Stimulated activated naive B cell treated with anti-CD40 and anti-IgM and Interleukin-4, amounts not matched to agents 10 μg/mL and 1 μg/mL and 100 μg/mL, for 72 hours (primary cell): ENCODE measurements at regions not wholly inside any gene's neighbourhood (a gene's known extent, or its start where the extent isn't known, plus 50 kb on each side); places are given as distances from the start of the nearest gene placed in this dataset.

Experiments
- ATAC-seq, 2 donors: fragments of 150-1000 bp; cut with Tn5 transposase; replicated peaks; 2 replicates each; pipeline ENCODE4 v1.10.0; 2021; ENCODE audit warnings: moderate library complexity in 1 of 2
- DNase-seq: peaks from one replicate; pipeline ENCODE4 v3.0.0; 2021
- H3K27ac Mint-ChIP-seq: one replicate; pipeline ENCODE4 v1.8.0; 2022; ENCODE audit warnings: mild to moderate bottlenecking, mixed read lengths
- H3K27me3 Mint-ChIP-seq, 2 donors: one replicate each; pipeline ENCODE4 v1.8.0; 2022; ENCODE audit warnings: mixed read lengths in 2 of 2
- H3K36me3 Mint-ChIP-seq, 2 donors: one replicate each; pipeline ENCODE4 v1.8.0; 2022; ENCODE audit warnings: mixed read lengths in 2 of 2, mild to moderate bottlenecking in 1 of 2
- H3K4me1 Mint-ChIP-seq, 2 donors: one replicate each; pipeline ENCODE4 v1.8.0; 2022; ENCODE audit warnings: mixed read lengths in 2 of 2, mild to moderate bottlenecking in 1 of 2
- H3K4me3 Mint-ChIP-seq, 2 donors: one replicate each; pipeline ENCODE4 v1.8.0; 2022; ENCODE audit warnings: mild to moderate bottlenecking in 2 of 2, mixed read lengths in 2 of 2, moderate library complexity in 1 of 2
- H3K9me3 Mint-ChIP-seq, 2 donors: one replicate each; pipeline ENCODE4 v1.8.0; 2022; ENCODE audit warnings: mixed read lengths in 2 of 2, mild to moderate bottlenecking in 1 of 2

GRCh38 chr1:94611681-94612475 lies 70.3 kb upstream of the F3 start:
- no peak overlapping the region for H3K4me3 Mint-ChIP-seq
- no peak overlapping the region for H3K27ac Mint-ChIP-seq
- peaks cover 0 to 6% of the 10 kb centered on the region in 2 donors for H3K27me3 Mint-ChIP-seq
- peaks cover 2 to 11% of the 10 kb centered on the region in 2 donors for H3K4me1 Mint-ChIP-seq
- no peak for ATAC-seq
- H3K36me3 Mint-ChIP-seq: no peaks in the 10 kb centered on the region
- DNase-seq: no peak
- H3K9me3 Mint-ChIP-seq: no peaks in the 10 kb centered on the region

GRCh38 chr1:94609619-94610018 lies 68.1 kb upstream of the F3 start:
- no peak overlapping the region for H3K27ac Mint-ChIP-seq
- DNase-seq: no peak
- H3K9me3 Mint-ChIP-seq: no peaks in the 10 kb centered on the region
- H3K4me1 Mint-ChIP-seq: no peaks in the 10 kb centered on the region
- H3K4me3 Mint-ChIP-seq: no peak overlapping the region
- no peak for ATAC-seq
- H3K36me3 Mint-ChIP-seq: no peaks in the 10 kb centered on the region
- no peaks in the 10 kb centered on the region for H3K27me3 Mint-ChIP-seq

- Mint-ChIP-seq H3K27ac (no peak overlapping the region), H3K4me3 (no peak overlapping the region), H3K4me1 (no peaks in the 10 kb centered on the region), H3K27me3 (no peaks in the 10 kb centered on the region), H3K9me3 (no peaks in the 10 kb centered on the region), H3K36me3 (no peaks in the 10 kb centered on the region)
- ATAC-seq (no peak), DNase-seq (no peak)
Observed at GRCh38 chr1:94608852-94609530, 67.4 kb upstream of the F3 start.

- no peaks in the 10 kb centered on the region for H3K36me3 Mint-ChIP-seq
- no peak overlapping the region for H3K27ac Mint-ChIP-seq
- H3K9me3 Mint-ChIP-seq: peaks cover 0 to 2% of the 10 kb centered on the region in 2 donors
- ATAC-seq (no peak), DNase-seq (no peak)
- peaks cover 5 to 7% of the 10 kb centered on the region in 2 donors for H3K27me3 Mint-ChIP-seq
- no peak overlapping the region for H3K4me3 Mint-ChIP-seq
- no peaks in the 10 kb centered on the region for H3K4me1 Mint-ChIP-seq
Observed at GRCh38 chr1:94608142-94608851, 66.7 kb upstream of the F3 start.

- H3K36me3 Mint-ChIP-seq: no peaks in the 10 kb centered on the region
- no peak overlapping the region for H3K27ac Mint-ChIP-seq
- H3K4me3 Mint-ChIP-seq: no peak overlapping the region
- no peak for ATAC-seq
- peaks cover 6 to 8% of the 10 kb centered on the region in 2 donors for H3K27me3 Mint-ChIP-seq
- no peak for DNase-seq
- peaks cover 0 to 2% of the 10 kb centered on the region in 2 donors for H3K9me3 Mint-ChIP-seq
- H3K4me1 Mint-ChIP-seq: peaks cover 0 to 1% of the 10 kb centered on the region in 2 donors
Observed at GRCh38 chr1:94607398-94607797, 65.8 kb upstream of the F3 start.

- Mint-ChIP-seq H3K27me3 (peaks cover 8 to 10% of the 10 kb centered on the region in 2 donors), H3K4me1 (peaks cover 2 to 6% of the 10 kb centered on the region in 2 donors), H3K9me3 (peaks cover 0 to 2% of the 10 kb centered on the region in 2 donors), H3K27ac (no peak overlapping the region), H3K4me3 (no peak overlapping the region), H3K36me3 (no peaks in the 10 kb centered on the region)
- DNase-seq: no peak
- no peak for ATAC-seq
Observed at GRCh38 chr1:94606471-94606870, 64.9 kb upstream of the F3 start.

- Mint-ChIP-seq H3K27me3 (peaks cover 14 to 16% of the 10 kb centered on the region in 2 donors), H3K27ac (no peak overlapping the region), H3K4me3 (no peak overlapping the region), H3K36me3 (no peaks in the 10 kb centered on the region), H3K9me3 (peaks cover 0 to 2% of the 10 kb centered on the region in 2 donors), H3K4me1 (peaks cover 2 to 6% of the 10 kb centered on the region in 2 donors)
- ATAC-seq (no peak), DNase-seq (no peak)
Observed at GRCh38 chr1:94603663-94604062, 62.1 kb upstream of the F3 start.

GRCh38 chr1:94602802-94603625 lies 61.5 kb upstream of the F3 start:
- Mint-ChIP-seq H3K4me1 (peaks cover 2 to 6% of the 10 kb centered on the region in 2 donors), H3K27ac (no peak overlapping the region), H3K4me3 (no peak overlapping the region), H3K9me3 (peaks cover 0 to 2% of the 10 kb centered on the region in 2 donors), H3K36me3 (no peaks in the 10 kb centered on the region), H3K27me3 (peaks cover 14 to 16% of the 10 kb centered on the region in 2 donors)
- ATAC-seq (no peak), DNase-seq (no peak)

GRCh38 chr1:94602316-94602715 lies 60.8 kb upstream of the F3 start:
- H3K4me3 Mint-ChIP-seq: no peak overlapping the region

GRCh38 chr1:94600556-94600955 lies 59.0 kb upstream of the F3 start:
- peaks cover 2 to 6% of the 10 kb centered on the region in 2 donors for H3K4me1 Mint-ChIP-seq
- DNase-seq (no peak), ATAC-seq (no peak)
- no peaks in the 10 kb centered on the region for H3K36me3 Mint-ChIP-seq
- H3K4me3 Mint-ChIP-seq: no peak overlapping the region
- peaks cover 0 to 2% of the 10 kb centered on the region in 2 donors for H3K9me3 Mint-ChIP-seq
- no peak overlapping the region for H3K27ac Mint-ChIP-seq
- H3K27me3 Mint-ChIP-seq: peaks cover 14 to 16% of the 10 kb centered on the region in 2 donors

More at GRCh38 chr1:94602316-94602715, 60.8 kb upstream of the F3 start:
- ATAC-seq (peak in 1 of 2 donors; percentile 48), DNase-seq (no peak)
- Mint-ChIP-seq H3K36me3 (no peaks in the 10 kb centered on the region), H3K27me3 (peaks cover 14 to 16% of the 10 kb centered on the region in 2 donors), H3K27ac (no peak overlapping the region), H3K9me3 (peaks cover 0 to 2% of the 10 kb centered on the region in 2 donors), H3K4me1 (peaks cover 2 to 6% of the 10 kb centered on the region in 2 donors)

GRCh38 chr1:94599095-94599813 lies 57.7 kb upstream of the F3 start:
- Mint-ChIP-seq H3K9me3 (peaks cover 0 to 2% of the 10 kb centered on the region in 2 donors), H3K36me3 (no peaks in the 10 kb centered on the region), H3K27me3 (peaks cover 14 to 16% of the 10 kb centered on the region in 2 donors), H3K4me1 (peaks cover 2 to 6% of the 10 kb centered on the region in 2 donors), H3K27ac (no peak overlapping the region), H3K4me3 (no peak overlapping the region)
- ATAC-seq (no peak), DNase-seq (no peak)

- H3K9me3 Mint-ChIP-seq: no peaks in the 10 kb centered on the region
- H3K4me1 Mint-ChIP-seq: peaks cover 2 to 6% of the 10 kb centered on the region in 2 donors
- ATAC-seq: no peak
- H3K27ac Mint-ChIP-seq: no peak overlapping the region
- no peak for DNase-seq
- H3K27me3 Mint-ChIP-seq: peaks cover 8% of the 10 kb centered on the region in 2 donors
- H3K36me3 Mint-ChIP-seq: no peaks in the 10 kb centered on the region
- H3K4me3 Mint-ChIP-seq: no peak overlapping the region
Observed at GRCh38 chr1:94597701-94598100, 56.1 kb upstream of the F3 start.

- Mint-ChIP-seq H3K27me3 (peaks cover 4 to 8% of the 10 kb centered on the region in 2 donors), H3K9me3 (no peaks in the 10 kb centered on the region), H3K27ac (no peak overlapping the region), H3K4me3 (no peak overlapping the region), H3K36me3 (no peaks in the 10 kb centered on the region), H3K4me1 (no peaks in the 10 kb centered on the region)
- ATAC-seq (no peak), DNase-seq (no peak)
Observed at GRCh38 chr1:94596260-94596659, 54.7 kb upstream of the F3 start.
